HG03196 (cell line): ENCODE measurements at regions not wholly inside any gene's neighbourhood (a gene's known extent, or its start where the extent isn't known, plus 50 kb on each side); places are given as distances from the start of the nearest gene placed in this dataset.

Experiments
- ATAC-seq: cut with Tn5 transposase; IDR thresholded peaks from one replicate; pipeline ENCODE4 v1.9.1; 2021; ENCODE audit not compliant: unreplicated experiment

- peak; percentile 81 for ATAC-seq
Observed at GRCh38 chr1:58996341-58997059, 212.7 kb upstream of the JUN start.

GRCh38 chr1:58997060-58997411, 213.2 kb upstream of the JUN start:
- peak; percentile 59 for ATAC-seq

GRCh38 chr1:58997637-58998036, 213.8 kb upstream of the JUN start:
- no peak for ATAC-seq

- no peak for ATAC-seq
Observed at GRCh38 chr1:58999676-59000075, 215.8 kb upstream of the JUN start.

- ATAC-seq, result no peak
Observed at GRCh38 chr1:59004755-59005154, 220.9 kb upstream of the JUN start.

GRCh38 chr1:59005491-59006288, 221.8 kb upstream of the JUN start:
- no peak for ATAC-seq

- ATAC-seq, result no peak
Observed at GRCh38 chr1:59006289-59006658, 222.4 kb upstream of the JUN start.

GRCh38 chr1:59006932-59007331, 223.1 kb upstream of the JUN start:
- ATAC-seq, result no peak

- ATAC-seq, result no peak
Observed at GRCh38 chr1:59007429-59007819, 223.6 kb upstream of the JUN start.

- no peak for ATAC-seq
Observed at GRCh38 chr1:59007820-59008598, 224.2 kb upstream of the JUN start.

- ATAC-seq, result no peak
Observed at GRCh38 chr1:59008599-59009347, 224.9 kb upstream of the JUN start.

GRCh38 chr1:59011663-59012062, 227.8 kb upstream of the JUN start:
- no peak for ATAC-seq

GRCh38 chr1:59012378-59012777, 228.5 kb upstream of the JUN start:
- ATAC-seq, result no peak

GRCh38 chr1:59013276-59013927, 229.6 kb upstream of the JUN start:
- ATAC-seq, result peak; percentile 52

GRCh38 chr1:59013928-59014279, 230.1 kb upstream of the JUN start:
- no peak for ATAC-seq

GRCh38 chr1:59014827-59015226, 231.0 kb upstream of the JUN start:
- no peak for ATAC-seq

GRCh38 chr1:59015708-59016107, 231.9 kb upstream of the JUN start:
- no peak for ATAC-seq

- ATAC-seq, result no peak
Observed at GRCh38 chr1:59016390-59016789, 232.5 kb upstream of the JUN start.

- ATAC-seq, result no peak
Observed at GRCh38 chr1:59017501-59018231, 233.8 kb upstream of the JUN start.

- no peak for ATAC-seq
Observed at GRCh38 chr1:59018446-59018845, 234.6 kb upstream of the JUN start.
